PC-3 (cell line): ENCODE measurements at regions not wholly inside any gene's neighbourhood (a gene's known extent, or its start where the extent isn't known, plus 50 kb on each side); places are given as distances from the start of the nearest gene placed in this dataset.

Experiments used
- CTCF ChIP-seq: fragments of 300-600 bp; sonication (generic); conservative IDR thresholded peaks from 2 replicates; pipeline ENCODE4 v1.5.1; 2017; ENCODE audit warnings: antibody characterized with exemption, low read depth, mild to moderate bottlenecking, low read length
- EZH2 ChIP-seq: fragments of 300-600 bp; sonication (generic); IDR thresholded peaks from one replicate; pipeline ENCODE4 v1.6.1; 2017; ENCODE audit warnings: antibody characterized with exemption, mild to moderate bottlenecking, low read length; ENCODE audit not compliant: unreplicated experiment
- EZH2phosphoT487 ChIP-seq: fragments of 300-600 bp; sonication (generic); IDR thresholded peaks from 2 replicates; pipeline ENCODE4 v1.6.1; 2018; ENCODE audit warnings: mild to moderate bottlenecking, antibody characterized with exemption, low read length, borderline replicate concordance

- TF ChIP-seq CTCF (no peak), EZH2 (no peak), EZH2phosphoT487 (no peak)
Measured at GRCh38 chr5:130651440-130651839, 513.6 kb downstream of the HINT1 start.
